IMR-90 (cell line): ENCODE measurements at regions not wholly inside any gene's neighbourhood (a gene's known extent, or its start where the extent isn't known, plus 50 kb on each side); places are given as distances from the start of the nearest gene placed in this dataset.

Experiments
- ATAC-seq: fragments of 200-7000 bp; cut with Tn5 transposase; 2 replicates; pipeline ENCODE4 v1.9.1; 2020; ENCODE audit warnings: low read depth, mild to moderate bottlenecking, moderate library complexity
- BruUV-seq: library from RNA; stranded (reverse); fragments of 400-500 nt; replicated peaks from 2 replicates; lab custom pipeline; 2021; lab: Mats Ljungman, UMichigan
- CTCF ChIA-PET: fragments of 300-600 bp; formaldehyde crosslinking; extraction: SDS; loops from one replicate; lab custom pipeline; 2021; ENCODE audit warnings: antibody characterized with exemption; lab: Yijun Ruan, JAX
- POLR2A ChIA-PET: fragments of 300-600 bp; sonication (Branson Sonifier 250); formaldehyde crosslinking; loops from one replicate; lab custom pipeline; 2022; ENCODE audit warnings: antibody characterized with exemption; ENCODE audit not compliant: unreplicated experiment; lab: Charles Lee
- DNase-seq: peaks from one replicate; pipeline ENCODE4 v3.0.0; 2013
- H2AFZ ChIP-seq: replicated peaks from 2 replicates; pipeline ENCODE3; 2013; ENCODE audit warnings: low read length, mild to moderate bottlenecking; ENCODE audit not compliant: poor library complexity
- H2AK5ac ChIP-seq: 2 replicates; pipeline ENCODE4 v1.6.1; 2013; ENCODE audit warnings: low read depth, low read length, inconsistent platforms
- H2AK9ac ChIP-seq: replicated peaks from 2 replicates; pipeline ENCODE3; 2013; ENCODE audit warnings: mild to moderate bottlenecking, low read depth, low read length, moderate library complexity; ENCODE audit not compliant: poor library complexity
- H2BK120ac ChIP-seq: 2 replicates; pipeline ENCODE4 v1.6.1; 2013; ENCODE audit warnings: low read depth, low read length, inconsistent platforms
- H2BK15ac ChIP-seq: 3 replicates; pipeline ENCODE4 v1.6.1; 2013; ENCODE audit warnings: low read depth, low read length, inconsistent platforms
- H2BK20ac ChIP-seq: 2 replicates; pipeline ENCODE4 v1.6.1; 2013; ENCODE audit warnings: low read depth, mild to moderate bottlenecking, inconsistent platforms, low read length, moderate library complexity
- H2BK5ac ChIP-seq: 2 replicates; pipeline ENCODE4 v1.6.1; 2013; ENCODE audit warnings: mild to moderate bottlenecking, low read depth, low read length, inconsistent platforms; ENCODE audit not compliant: poor library complexity, severe bottlenecking
- H3K14ac ChIP-seq: replicated peaks from 2 replicates; pipeline ENCODE4 v1.6.1; 2013; ENCODE audit warnings: low read depth, low read length, inconsistent platforms
- H3K18ac ChIP-seq: 2 replicates; pipeline ENCODE4 v1.6.1; 2013; ENCODE audit warnings: low read depth, low read length, control low read depth
- H3K23ac ChIP-seq: 2 replicates; pipeline ENCODE4 v1.6.1; 2013; ENCODE audit warnings: low read depth, low read length, inconsistent platforms
- H3K27ac ChIP-seq: 2 replicates; pipeline ENCODE4 v1.5.1; 2013; ENCODE audit warnings: mild to moderate bottlenecking, control low read depth, low read length; ENCODE audit not compliant: insufficient read depth
- H3K27me3 ChIP-seq: 2 replicates; pipeline ENCODE4 v1.6.1; 2013; ENCODE audit warnings: low read length; ENCODE audit not compliant: control insufficient read depth, insufficient read depth
- H3K36me3 ChIP-seq: 2 replicates; pipeline ENCODE4 v1.6.1; 2013; ENCODE audit warnings: low read length, mixed read lengths; ENCODE audit not compliant: control insufficient read depth, insufficient read depth
- H3K4ac ChIP-seq: 2 replicates; pipeline ENCODE4 v1.6.1; 2013; ENCODE audit warnings: low read depth, low read length, inconsistent platforms
- H3K4me1 ChIP-seq: 2 replicates; pipeline ENCODE4 v1.6.1; 2013; ENCODE audit warnings: low read length, mixed read lengths; ENCODE audit not compliant: control insufficient read depth, insufficient read depth
- H3K4me2 ChIP-seq: 2 replicates; pipeline ENCODE4 v1.6.1; 2013; ENCODE audit warnings: low read depth, mild to moderate bottlenecking, control low read depth, low read length, moderate library complexity
- H3K4me3 ChIP-seq: 2 replicates; pipeline ENCODE4 v1.5.1; 2013; ENCODE audit warnings: low read depth, mild to moderate bottlenecking, control low read depth, low read length, moderate library complexity; ENCODE audit not compliant: insufficient read depth
- H3K56ac ChIP-seq: 2 replicates; pipeline ENCODE4 v1.6.1; 2013; ENCODE audit warnings: low read length, inconsistent platforms; ENCODE audit not compliant: insufficient read depth; ENCODE audit errors: extremely low read depth
- H3K79me1 ChIP-seq, 2 experiments: 2 replicates each; pipeline ENCODE4 v1.6.1; 2013; ENCODE audit warnings: low read length in 2 of 2, inconsistent platforms in 1 of 2, low read depth in 1 of 2
- H3K9ac ChIP-seq: 2 replicates; pipeline ENCODE4 v1.6.1; 2013; ENCODE audit warnings: low read depth, low read length, control low read depth
- H3K9me1 ChIP-seq: 2 replicates; pipeline ENCODE4 v1.6.1; 2013; ENCODE audit warnings: low read length, inconsistent platforms; ENCODE audit not compliant: insufficient read depth
- H3K9me3 ChIP-seq: 2 replicates; pipeline ENCODE4 v1.6.1; 2013; ENCODE audit warnings: low read length; ENCODE audit not compliant: control insufficient read depth, insufficient read depth
- H4K20me1 ChIP-seq: 2 replicates; pipeline ENCODE4 v1.6.1; 2013; ENCODE audit warnings: low read length, inconsistent platforms; ENCODE audit not compliant: insufficient read depth
- H4K5ac ChIP-seq: 2 replicates; pipeline ENCODE4 v1.6.1; 2013; ENCODE audit warnings: mild to moderate bottlenecking, low read depth, low read length, control low read depth
- H4K8ac ChIP-seq, 2 experiments: 2 replicates each; pipeline ENCODE4 v1.6.1; 2013; ENCODE audit warnings: low read depth in 2 of 2, low read length in 2 of 2, control low read depth in 1 of 2, inconsistent platforms in 1 of 2
- H4K91ac ChIP-seq: 2 replicates; pipeline ENCODE4 v1.6.1; 2013; ENCODE audit warnings: low read depth, low read length, inconsistent platforms; ENCODE audit not compliant: insufficient read depth
- BHLHE40 ChIP-seq: fragments of 150-350 bp; IDR thresholded peaks from 2 replicates; pipeline ENCODE4 v1.6.1; 2016; ENCODE audit warnings: mild to moderate bottlenecking, low read depth, low read length
- CEBPB ChIP-seq: IDR thresholded peaks from 2 replicates; pipeline ENCODE4 v1.6.1; 2012; ENCODE audit warnings: low read depth, low read length, improper control_type of control experiment
- CHD1 ChIP-seq: IDR thresholded peaks from 2 replicates; pipeline ENCODE4 v1.6.1; 2012; ENCODE audit warnings: low read depth, low read length, improper control_type of control experiment
- CTCF ChIP-seq: conservative IDR thresholded peaks from 2 replicates; pipeline ENCODE4 v1.5.1; 2012; ENCODE audit warnings: mild to moderate bottlenecking, low read depth, low read length, improper control_type of control experiment
- ELK1 ChIP-seq: fragments of 150-350 bp; IDR thresholded peaks from 2 replicates; pipeline ENCODE4 v1.6.1; 2016; ENCODE audit warnings: low read depth, mild to moderate bottlenecking, low read length, moderate library complexity, borderline replicate concordance
- FOS ChIP-seq: fragments of 150-350 bp; IDR thresholded peaks from 2 replicates; pipeline ENCODE4 v1.6.1; 2016; ENCODE audit warnings: low read depth, low read length
- MAFK ChIP-seq: IDR thresholded peaks from 2 replicates; pipeline ENCODE4 v1.6.1; 2012; ENCODE audit warnings: low read depth, low read length, improper control_type of control experiment
- MAZ ChIP-seq: IDR thresholded peaks from 2 replicates; pipeline ENCODE4 v1.6.1; 2012; ENCODE audit warnings: low read depth, mild to moderate bottlenecking, low read length, improper control_type of control experiment, moderate library complexity, borderline replicate concordance
- MXI1 ChIP-seq: IDR thresholded peaks from 2 replicates; pipeline ENCODE4 v1.6.1; 2012; ENCODE audit warnings: low read depth, mild to moderate bottlenecking, low read length, moderate library complexity, borderline replicate concordance
- NFE2L2 ChIP-seq: fragments of 150-350 bp; IDR thresholded peaks from 2 replicates; pipeline ENCODE4 v1.6.1; 2016; ENCODE audit warnings: low read depth, mild to moderate bottlenecking, low read length
- POLR2A ChIP-seq: IDR thresholded peaks from 2 replicates; pipeline ENCODE4 v1.6.1; 2012; ENCODE audit warnings: mild to moderate bottlenecking, low read depth, low read length
- RCOR1 ChIP-seq: IDR thresholded peaks from 2 replicates; pipeline ENCODE4 v1.6.1; 2012; ENCODE audit warnings: mild to moderate bottlenecking, low read length, improper control_type of control experiment; ENCODE audit not compliant: insufficient replicate concordance
- RFX5 ChIP-seq: IDR thresholded peaks from 2 replicates; pipeline ENCODE4 v1.8.0; 2012; ENCODE audit warnings: low read depth, mild to moderate bottlenecking, low read length, moderate library complexity
- SMC3 ChIP-seq: fragments of 150-350 bp; IDR thresholded peaks from 2 replicates; pipeline ENCODE4 v1.6.1; 2016; ENCODE audit warnings: low read depth, mild to moderate bottlenecking, antibody characterized with exemption, low read length, moderate library complexity
- USF2 ChIP-seq: fragments of 150-350 bp; IDR thresholded peaks from 2 replicates; pipeline ENCODE4 v1.6.1; 2017; ENCODE audit warnings: mild to moderate bottlenecking, antibody characterized with exemption, low read length, low read depth
- WGBS, 2 experiments: methylation state at CpG; one replicate each; pipeline versions ENCODE4 v1.1.5 to v1.1.7; 2013; ENCODE audit warnings: missing lambda C conversion rate in 2 of 2; ENCODE audit not compliant: insufficient read length in 1 of 2; ENCODE audit errors: extremely low coverage in 2 of 2; 5-methylcytosine and 5-hydroxymethylcytosine counted together
- dilution Hi-C: fragments of 300-500 bp; cut with HindIII; formaldehyde crosslinking; loops from one replicate; pipeline ENCODE4 v1.14.3; 2018; ENCODE audit warnings: low sequenced_read_pairs; ENCODE audit not compliant: unreplicated experiment
- in situ Hi-C: fragments of 300-500 bp; cut with MboI; formaldehyde crosslinking; loops from 3 replicates; pipeline ENCODE4 v1.14.3; 2019; ENCODE audit warnings: low sequenced_read_pairs, inconsistent platforms, mixed read lengths
- intact Hi-C: fragments of 100-400 bp; cut with micrococcal nuclease; formaldehyde crosslinking; loops from 2 replicates; pipeline ENCODE4 v1.10.0; 2022

GRCh38 chr15:77764095-77764494 is 131.4 kb upstream of the LINGO1 start:
- Histone ChIP-seq H3K4me3 (no peak overlapping the region), H3K23ac (no peak overlapping the region), H2BK120ac (no peak overlapping the region), H2AFZ (no peak overlapping the region), H3K18ac (no peak overlapping the region), H3K79me1 (no peaks in the 10 kb centered on the region), H3K56ac (no peak overlapping the region), H2AK9ac (no peak overlapping the region), H3K9ac (no peak overlapping the region), H4K20me1 (no peaks in the 10 kb centered on the region), H2AK5ac (no peak overlapping the region), H3K9me3 (no peaks in the 10 kb centered on the region), H3K9me1 (no peaks in the 10 kb centered on the region), H3K4me2 (no peak overlapping the region), H3K36me3 (no peaks in the 10 kb centered on the region), H4K8ac (no peak overlapping the region), H3K27me3 (peaks cover 36% of the 10 kb centered on the region), H2BK15ac (no peak overlapping the region), H4K5ac (no peak overlapping the region), H3K4me1 (no peaks in the 10 kb centered on the region), H3K4ac (no peak overlapping the region), H3K14ac (no peak overlapping the region), H2BK20ac (no peak overlapping the region), H2BK5ac (no peak overlapping the region), H3K27ac (no peak overlapping the region), H4K91ac (no peak overlapping the region)
- no TSS peak for BruUV-seq
- intact Hi-C loops, result no loop called here
- ChIA-PET POLR2A (no interaction called here), CTCF (no interaction called here)
- DNase-seq (no peak), ATAC-seq (no peak)
- TF ChIP-seq RFX5 (no peak), MAFK (no peak), USF2 (no peak), POLR2A (no peak), ELK1 (no peak), RCOR1 (no peak), NFE2L2 (no peak), MAZ (no peak), MXI1 (no peak), CEBPB (no peak), SMC3 (no peak), CHD1 (no peak), CTCF (no peak), BHLHE40 (no peak), FOS (no peak)
- dilution Hi-C loops, result no loop called here
- in situ Hi-C loops, result no loop called here
- WGBS, 2 experiments, result 83% methylated on average over 2 of the region's 4 CpGs; no CpG with 5 or more reads in 1 of the 2 experiments
